GM12873 (cell line): ENCODE measurements at regions not wholly inside any gene's neighbourhood (a gene's known extent, or its start where the extent isn't known, plus 50 kb on each side); places are given as distances from the start of the nearest gene placed in this dataset.

Source experiments
- TF ChIP-seq, protein P1 (sequence below): IDR thresholded peaks from 2 replicates; pipeline ENCODE4 v1.5.1; 2012; ENCODE audit warnings: low read depth, mild to moderate bottlenecking, moderate library complexity, low read length, control low read depth; ENCODE audit not compliant: insufficient read depth; ENCODE audit errors: missing control alignments

DNA sequence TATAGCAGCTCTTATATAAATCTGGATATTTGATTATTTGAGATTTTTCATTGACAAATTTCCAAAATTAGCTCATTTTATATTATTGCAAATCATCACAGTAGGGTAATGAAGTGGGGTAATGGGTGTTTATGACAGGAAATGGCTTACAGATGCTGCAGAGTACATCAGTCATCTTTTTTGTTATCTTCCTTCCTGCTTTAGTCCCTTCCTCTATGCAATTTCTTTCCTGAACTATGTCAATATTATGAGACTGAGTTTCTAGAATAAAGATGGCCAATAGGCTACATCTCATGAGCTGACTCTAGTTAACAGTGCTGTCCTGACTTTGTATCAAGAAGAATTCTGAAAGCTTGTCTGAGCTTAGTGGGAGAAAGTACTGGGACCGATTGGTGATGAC, 244.5 kb downstream of the XPNPEP1 start:
- TF ChIP-seq, protein P1, sequence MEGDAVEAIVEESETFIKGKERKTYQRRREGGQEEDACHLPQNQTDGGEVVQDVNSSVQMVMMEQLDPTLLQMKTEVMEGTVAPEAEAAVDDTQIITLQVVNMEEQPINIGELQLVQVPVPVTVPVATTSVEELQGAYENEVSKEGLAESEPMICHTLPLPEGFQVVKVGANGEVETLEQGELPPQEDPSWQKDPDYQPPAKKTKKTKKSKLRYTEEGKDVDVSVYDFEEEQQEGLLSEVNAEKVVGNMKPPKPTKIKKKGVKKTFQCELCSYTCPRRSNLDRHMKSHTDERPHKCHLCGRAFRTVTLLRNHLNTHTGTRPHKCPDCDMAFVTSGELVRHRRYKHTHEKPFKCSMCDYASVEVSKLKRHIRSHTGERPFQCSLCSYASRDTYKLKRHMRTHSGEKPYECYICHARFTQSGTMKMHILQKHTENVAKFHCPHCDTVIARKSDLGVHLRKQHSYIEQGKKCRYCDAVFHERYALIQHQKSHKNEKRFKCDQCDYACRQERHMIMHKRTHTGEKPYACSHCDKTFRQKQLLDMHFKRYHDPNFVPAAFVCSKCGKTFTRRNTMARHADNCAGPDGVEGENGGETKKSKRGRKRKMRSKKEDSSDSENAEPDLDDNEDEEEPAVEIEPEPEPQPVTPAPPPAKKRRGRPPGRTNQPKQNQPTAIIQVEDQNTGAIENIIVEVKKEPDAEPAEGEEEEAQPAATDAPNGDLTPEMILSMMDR, result no peak

DNA sequence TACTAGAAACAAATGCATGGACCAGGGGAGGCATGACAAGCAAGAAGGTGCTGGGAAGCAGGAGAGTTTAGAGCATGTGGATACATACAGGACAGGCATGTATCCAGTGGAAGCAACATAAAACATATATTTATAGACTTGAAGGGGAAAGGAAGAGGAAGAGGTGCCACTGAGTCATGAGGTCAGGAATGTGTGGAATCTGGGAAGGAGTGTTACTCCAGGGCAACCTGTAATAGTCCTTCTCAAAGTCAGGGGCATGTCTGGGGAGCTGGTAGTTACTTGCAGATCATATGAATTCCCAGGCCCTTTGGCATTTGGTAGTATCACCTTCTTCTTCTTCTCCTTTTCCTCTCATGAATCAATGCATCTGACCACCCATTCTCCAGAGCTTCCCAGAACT, 246.6 kb downstream of the XPNPEP1 start:
- TF ChIP-seq, protein P1, result no peak

DNA sequence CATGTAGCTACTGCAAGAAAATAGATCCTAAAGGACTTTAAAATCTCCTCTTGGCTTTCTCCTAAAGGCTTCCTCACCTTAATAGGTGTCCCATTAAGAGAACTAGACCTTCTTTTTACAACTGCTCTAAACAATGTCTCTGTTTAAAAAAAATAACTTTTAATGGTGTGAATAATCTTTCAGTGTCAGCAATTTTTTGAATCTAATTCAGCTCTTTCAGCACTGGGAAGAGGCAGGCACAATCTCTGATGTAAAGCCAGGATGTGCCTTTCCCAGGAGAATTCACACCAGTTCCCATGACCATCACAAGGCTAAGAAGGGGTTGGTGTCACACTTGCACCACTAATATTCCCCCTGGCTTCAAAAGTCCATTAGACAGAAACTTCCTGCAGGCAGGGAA, 254.6 kb downstream of the XPNPEP1 start:
- TF ChIP-seq, protein P1, result no peak

DNA sequence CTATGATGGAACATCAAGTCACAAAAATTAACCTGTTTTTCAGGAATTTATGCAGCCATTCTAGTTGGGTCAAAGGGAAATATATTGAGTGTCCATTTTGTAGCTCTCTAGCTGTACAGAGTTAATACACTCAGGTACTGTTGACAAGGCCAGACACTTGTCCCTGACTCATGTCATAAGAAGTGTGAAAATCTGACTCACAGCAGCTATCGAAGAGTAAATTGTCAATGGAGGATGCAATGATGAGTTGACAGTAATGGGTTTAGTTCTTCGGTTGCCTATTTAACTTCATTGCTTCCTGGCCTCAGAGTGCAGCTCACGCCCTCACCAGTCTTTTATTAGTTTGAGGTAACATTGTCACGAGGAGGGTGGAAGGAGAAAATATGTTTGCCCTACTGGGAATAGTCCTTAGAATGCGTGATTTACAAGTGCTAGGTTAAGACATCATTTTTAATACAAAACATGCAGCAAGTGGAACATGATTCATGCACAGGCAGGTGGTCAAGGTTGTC, 255.1 kb downstream of the XPNPEP1 start:
- TF ChIP-seq, protein P1, result no peak

DNA sequence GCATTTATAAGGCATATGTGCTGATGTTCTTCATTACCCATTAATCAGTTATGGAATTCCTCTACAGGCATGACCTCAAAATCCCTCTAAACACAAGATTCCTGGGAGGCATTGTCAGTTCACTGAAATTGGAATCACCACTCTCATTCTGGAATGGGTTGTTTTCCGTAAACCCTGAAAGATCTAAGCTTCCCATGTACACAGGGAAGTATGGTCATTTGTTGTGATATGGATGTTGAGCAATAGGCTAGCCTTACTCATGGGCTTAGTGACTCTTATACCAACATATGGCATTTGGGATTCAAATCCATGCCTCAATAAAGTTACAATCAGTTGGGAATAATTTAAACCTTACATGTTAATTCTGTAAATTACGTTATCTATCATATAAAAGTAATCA, 258.0 kb downstream of the XPNPEP1 start:
- TF ChIP-seq, protein P1, result no peak

DNA sequence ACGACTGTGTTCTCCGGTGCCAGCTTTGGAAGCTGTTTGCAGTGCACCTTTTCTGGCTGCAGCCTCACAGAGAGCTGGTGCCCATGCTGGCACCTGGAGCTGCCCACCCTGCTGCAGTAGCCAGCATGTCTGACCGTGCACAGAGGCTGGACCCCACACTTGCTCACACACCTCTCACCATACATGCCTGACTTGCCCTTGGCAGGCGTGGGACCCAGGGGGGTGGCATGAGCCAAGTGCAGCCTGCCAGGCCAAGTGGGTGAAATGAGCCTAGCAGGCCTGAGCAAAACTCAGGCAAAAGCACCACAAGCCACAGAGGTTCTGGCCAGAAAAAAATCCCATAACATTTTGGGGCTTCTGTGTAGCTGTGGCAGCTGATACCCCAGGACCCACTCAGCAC, 258.8 kb downstream of the XPNPEP1 start:
- TF ChIP-seq, protein P1, result no peak

DNA sequence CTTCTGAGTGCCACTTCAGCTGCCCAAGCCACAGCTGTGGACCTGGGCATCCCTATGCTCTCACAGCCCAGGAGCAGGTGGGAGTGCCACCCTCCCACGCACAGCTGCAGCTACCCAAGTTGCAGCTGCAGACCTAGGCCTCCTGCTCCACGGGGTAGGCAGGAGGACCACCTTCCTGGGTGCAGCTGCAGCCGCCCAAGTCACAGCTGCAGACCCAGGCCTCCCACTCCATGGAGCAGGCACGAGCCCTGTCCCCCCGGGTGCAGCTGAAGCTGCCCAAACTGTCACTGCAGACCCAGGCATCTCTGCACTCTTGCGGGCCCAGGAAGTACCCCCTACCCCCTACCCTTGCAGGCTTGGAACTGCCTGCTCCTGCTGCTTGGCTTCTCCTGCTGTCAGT, 260.2 kb downstream of the XPNPEP1 start:
- TF ChIP-seq, protein P1, result no peak

DNA sequence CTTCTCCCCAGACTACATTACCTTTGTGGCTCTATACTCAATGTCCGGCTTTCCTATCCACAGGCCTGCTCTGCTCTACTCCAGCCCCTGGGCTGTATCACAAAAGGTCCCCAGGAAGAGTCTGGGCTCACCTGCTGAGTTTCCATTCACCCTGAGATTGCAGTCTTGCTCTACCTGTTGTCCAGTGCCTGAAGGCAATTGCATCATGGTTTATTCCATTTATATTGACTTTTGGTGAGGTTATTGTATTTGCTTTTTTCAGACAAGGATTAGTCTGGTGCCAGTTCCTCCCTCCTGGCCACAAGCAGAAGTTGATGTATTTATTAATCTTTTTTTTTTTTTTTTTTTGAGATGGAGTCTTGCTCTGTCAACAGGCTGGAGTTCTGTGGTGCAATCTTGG, 273.1 kb downstream of the XPNPEP1 start:
- TF ChIP-seq, protein P1, result no peak
